Activated T-cell treated with anti-CD3 and anti-CD28 coated beads for 48 hours (primary cell): ENCODE measurements at regions not wholly inside any gene's neighbourhood (a gene's known extent, or its start where the extent isn't known, plus 50 kb on each side); places are given as distances from the start of the nearest gene placed in this dataset.

Experiments used
- DNase-seq: peaks from one replicate; pipeline ENCODE4 v3.0.0-alpha.2; 2020; ENCODE audit warnings: low read depth

- DNase-seq, result no peak
These were observed 551.7 kb downstream of the RNF144A start for GRCh38 chr2:7468955-7469354.

GRCh38 chr2:7471185-7471584 is 554.0 kb downstream of the RNF144A start:
- DNase-seq, result no peak

GRCh38 chr2:7472465-7472864 is 555.3 kb downstream of the RNF144A start:
- no peak for DNase-seq

- no peak for DNase-seq
These were observed 556.0 kb downstream of the RNF144A start for GRCh38 chr2:7473135-7473771.

DNA sequence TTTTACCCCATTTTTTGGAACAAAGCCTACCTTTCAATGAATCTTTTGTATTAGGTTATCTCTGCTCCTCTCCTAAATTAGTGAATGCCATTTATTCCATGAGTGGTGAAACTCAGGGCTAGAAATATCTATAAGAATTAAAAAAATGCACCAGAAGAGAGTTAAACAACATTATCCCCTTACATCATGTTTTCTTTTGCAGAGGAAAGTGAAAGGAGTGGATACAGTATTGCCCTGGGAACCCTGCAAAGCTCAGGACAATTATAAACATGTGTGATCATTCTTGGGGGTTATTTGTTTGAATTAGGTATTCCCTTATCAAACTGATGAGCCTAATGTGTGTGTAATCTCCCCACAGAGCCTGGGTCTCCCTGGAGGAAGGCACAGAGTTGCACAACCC is 559.2 kb downstream of the RNF144A start:
- no peak for DNase-seq

DNA sequence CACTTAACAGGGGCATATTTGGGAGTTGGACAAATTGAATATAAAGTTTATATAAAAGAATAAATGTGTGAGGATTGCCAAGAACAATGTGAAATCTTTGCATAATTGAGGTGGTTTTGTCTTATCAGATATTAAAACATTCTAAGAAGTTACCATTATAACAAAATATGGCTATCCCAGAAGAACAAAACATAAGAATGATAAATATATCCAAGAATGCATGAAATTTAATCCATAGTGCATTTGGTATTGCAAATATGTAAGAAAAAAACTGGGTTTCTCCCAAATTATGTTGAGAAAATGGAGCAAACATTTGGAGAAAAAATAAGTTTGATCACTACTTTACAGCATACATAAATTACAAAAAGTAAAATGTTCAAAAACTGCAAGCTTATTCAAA is 562.4 kb downstream of the RNF144A start:
- DNase-seq, result no peak

DNA sequence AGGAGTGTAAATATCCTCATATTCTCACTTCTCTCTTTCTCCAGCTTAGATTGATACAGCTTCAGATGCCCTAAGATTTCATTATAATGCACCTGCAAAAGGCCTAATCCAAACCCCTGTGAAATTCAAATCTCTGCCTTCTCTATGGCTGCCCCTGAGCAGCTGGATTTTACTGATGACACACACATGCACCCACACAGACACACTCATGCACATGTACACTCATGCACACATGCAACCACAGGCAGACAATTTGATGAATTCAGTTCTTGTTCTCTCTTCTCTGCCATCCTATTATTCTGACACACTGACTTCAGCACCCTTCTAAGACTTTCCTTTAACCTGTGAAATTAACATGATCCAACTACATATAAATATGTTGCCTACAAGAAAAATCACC is 563.2 kb downstream of the RNF144A start:
- no peak for DNase-seq

DNA sequence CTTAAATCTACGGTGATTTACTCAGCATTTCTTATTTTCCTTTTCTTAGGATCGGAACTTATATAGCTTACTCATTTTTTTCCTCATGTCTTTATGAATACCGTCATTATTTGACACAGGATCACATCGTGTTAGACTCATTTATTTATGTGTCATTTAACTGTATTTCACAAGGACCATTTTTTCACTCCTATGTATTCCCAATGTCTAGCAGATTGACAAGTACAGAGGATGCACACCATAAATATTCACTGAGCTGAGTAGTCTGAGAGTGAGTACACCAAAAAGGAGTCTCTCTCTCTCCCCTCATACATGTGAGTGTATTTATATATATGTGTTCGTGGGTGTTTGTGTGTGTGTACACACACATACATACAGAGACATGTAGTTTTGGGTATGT is 573.5 kb downstream of the RNF144A start:
- no peak for DNase-seq

GRCh38 chr2:7492719-7493118 is 575.5 kb downstream of the RNF144A start:
- DNase-seq, result no peak

DNA sequence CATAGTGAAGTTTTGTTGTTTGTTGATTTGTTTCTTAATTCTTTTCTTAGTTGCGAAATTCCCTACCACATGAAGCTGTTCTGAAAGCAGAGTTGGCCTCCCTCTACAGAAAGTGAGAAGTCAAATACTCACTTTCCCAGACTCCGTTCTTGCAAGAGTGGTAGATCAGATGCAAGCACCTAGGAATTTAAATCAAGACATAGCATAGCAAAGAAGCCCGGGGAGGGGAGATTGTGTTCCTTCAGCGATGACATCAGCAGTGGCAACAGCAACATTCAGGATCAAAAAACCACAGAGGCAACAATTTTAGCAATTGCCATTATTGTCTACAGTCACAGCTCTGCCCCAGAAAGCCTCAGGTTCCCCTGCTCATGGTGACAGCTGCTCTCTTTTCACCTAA is 580.0 kb downstream of the RNF144A start:
- DNase-seq, result no peak

DNA sequence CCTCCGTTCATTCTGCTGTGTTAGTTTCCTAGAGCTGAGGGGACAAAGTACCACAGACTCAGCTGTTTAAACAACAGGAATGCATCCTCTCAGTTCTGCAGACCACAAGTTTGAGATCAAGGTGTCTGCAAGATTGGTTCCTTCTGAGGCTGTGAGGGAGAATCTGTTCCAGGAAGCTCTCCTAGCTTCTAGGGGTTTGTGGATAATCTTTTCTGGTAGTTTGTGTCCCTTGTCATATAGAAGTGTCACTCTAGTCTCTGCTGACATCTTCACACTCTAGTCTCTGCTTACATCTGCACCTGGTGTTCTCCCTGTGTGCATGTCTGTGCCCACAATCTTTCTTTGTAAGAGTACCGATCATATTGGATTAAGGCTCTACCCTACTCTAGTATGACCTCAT is 581.8 kb downstream of the RNF144A start:
- no peak for DNase-seq

- no peak for DNase-seq
These were observed 585.1 kb downstream of the RNF144A start for GRCh38 chr2:7502336-7502735.

DNA sequence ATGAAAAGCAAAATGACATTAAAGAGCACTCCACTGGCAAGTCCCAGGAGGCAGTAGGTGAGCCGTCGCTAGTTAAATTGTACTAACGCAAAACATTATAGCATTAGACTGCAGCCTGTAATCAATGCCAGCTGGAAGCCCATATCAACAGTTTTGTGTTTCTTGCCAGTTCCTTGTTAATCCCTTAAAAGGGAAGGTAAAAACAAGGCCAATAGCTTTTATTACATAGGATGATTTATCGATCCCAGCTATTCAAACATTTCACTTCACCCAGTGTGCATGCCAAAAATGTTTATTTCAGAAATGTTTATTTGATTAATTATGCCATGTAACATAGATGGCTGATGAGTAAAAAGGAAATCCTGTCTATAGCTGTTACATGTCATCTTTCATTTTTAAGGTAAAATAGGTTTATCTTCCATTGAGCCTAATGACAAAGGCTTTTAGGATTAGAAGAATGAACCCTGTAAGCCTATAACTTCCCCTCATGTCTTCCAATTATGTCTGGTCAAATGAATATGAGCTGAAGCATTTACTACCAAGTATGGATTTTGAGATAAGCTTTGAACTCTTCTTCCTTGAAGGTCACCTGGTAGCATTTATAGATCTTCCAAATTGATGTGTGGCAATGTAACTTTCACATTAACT is 591.2 kb downstream of the RNF144A start:
- no peak for DNase-seq

- DNase-seq, result no peak
These were observed 593.1 kb downstream of the RNF144A start for GRCh38 chr2:7510353-7510752.

GRCh38 chr2:7513834-7514233 is 596.6 kb downstream of the RNF144A start:
- no peak for DNase-seq

DNA sequence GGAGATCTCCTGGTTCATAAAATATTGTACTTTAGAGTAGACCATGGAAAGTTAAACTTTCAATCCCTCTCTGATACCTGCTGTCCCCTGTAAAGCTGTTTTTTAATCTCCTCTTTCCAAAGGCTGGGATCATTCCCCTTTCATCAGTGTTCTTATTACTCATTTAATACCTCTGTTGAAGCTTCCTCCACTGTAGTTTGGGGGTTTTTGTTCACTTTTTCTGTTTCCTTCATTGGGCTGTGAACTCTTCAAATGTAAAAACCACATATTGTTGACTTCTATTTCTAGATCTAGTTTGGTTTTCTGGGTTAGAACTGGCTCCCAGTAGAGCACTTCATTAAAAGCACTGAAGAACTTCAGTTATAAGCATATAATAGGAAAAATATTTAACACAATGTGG is 598.1 kb downstream of the RNF144A start:
- no peak for DNase-seq

GRCh38 chr2:7516484-7517063 is 599.4 kb downstream of the RNF144A start:
- DNase-seq, result no peak

DNA sequence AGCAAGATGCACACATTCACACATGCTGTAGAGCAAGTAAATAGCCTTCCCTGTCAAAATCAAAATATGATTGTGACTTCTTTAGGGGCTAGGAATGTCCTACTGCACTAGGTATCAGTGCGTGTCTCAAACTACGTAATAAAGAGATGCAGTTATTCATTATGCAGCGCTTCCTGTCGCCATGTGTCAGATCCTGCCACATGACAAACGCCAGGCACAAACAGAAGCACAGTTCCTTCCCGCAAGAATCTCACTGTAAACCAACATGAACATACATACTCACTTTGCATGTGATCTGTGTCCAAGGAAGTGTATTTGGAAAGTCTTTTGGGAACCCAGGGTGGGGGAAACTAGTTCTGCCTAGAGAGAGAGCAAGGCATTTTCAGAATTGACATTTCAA is 599.9 kb downstream of the RNF144A start:
- no peak for DNase-seq

DNA sequence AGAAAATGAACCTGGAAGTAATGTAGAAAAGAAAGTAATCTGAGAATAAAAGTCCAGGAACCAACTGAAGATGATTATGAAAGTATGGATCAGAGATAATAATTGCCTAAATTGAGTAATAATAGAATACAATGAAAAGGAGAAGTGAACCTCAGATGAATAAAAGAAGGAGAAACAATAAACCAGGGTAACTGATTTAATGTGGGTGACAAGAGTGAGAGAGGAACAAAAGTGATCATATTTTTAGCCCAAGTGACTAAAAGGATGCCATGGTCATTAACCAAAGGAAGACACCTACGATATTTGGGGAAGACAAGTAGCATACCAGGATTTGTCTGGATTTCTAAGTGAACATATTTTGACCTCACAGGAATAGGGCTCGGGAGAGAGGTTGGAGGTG is 600.6 kb downstream of the RNF144A start:
- DNase-seq, result no peak

DNA sequence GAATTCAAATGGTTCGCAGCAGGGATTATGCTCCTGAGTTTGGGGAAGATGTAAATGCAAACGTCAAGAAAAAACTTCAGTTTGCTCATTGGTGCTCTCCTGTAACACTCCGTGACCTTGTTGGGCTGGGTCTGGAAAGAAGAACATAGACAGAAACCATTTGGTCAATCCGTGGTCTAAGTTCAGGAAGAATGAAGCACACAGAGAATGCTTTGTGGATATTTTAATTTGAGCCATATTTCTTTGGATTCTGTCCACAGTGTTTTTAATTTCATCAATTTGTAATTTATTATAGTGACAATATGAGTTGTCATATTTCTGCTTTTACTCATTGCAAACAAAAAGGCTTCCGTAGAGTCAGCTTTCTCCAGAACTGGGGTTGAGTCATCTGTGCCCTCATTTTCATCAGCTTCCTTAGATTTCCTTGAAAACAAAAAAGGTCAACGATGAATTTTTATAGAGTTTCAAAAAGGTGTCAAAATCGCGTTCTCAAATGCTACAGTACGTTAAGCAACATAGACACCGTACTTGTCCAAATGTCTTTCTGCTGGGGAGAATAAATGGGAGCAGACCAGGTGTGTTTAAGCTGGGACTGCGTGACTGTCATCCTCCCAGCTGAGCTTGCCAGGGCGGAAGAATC is 606.4 kb downstream of the RNF144A start:
- no peak for DNase-seq

GRCh38 chr2:7524195-7524594 is 607.0 kb downstream of the RNF144A start:
- no peak for DNase-seq

GRCh38 chr2:7525746-7526145 is 608.5 kb downstream of the RNF144A start:
- no peak for DNase-seq

DNA sequence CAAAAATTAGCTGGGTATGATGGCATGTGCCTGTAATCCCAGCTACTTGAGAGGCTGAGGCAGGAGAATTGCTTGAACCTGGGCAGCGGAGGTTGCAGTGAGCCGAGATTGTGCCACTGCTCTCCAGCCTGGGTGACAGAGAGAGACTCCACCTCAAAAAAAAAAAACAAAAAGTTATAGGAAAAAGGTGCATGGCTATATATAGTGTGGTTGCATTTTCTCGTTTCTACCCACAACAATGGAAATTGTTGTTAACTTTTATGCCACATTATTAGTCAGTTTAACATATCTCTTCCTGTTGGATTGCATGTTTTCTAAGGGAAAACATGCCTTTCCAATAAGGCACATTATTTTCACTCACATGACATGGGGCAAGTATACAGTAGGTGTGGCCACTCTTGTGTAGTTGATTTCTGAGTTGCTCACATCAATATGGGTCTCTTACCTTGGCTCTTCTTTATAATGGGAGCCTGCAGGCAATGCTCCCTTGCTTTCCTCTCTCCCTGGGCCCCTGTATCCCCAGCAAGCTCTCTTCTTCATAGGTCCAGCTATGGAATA is 610.0 kb downstream of the RNF144A start:
- no peak for DNase-seq
